NT2/D1 (cell line): ENCODE measurements at regions not wholly inside any gene's neighbourhood (a gene's known extent, or its start where the extent isn't known, plus 50 kb on each side); places are given as distances from the start of the nearest gene placed in this dataset.
"Not testable (repeated sequence)": the region's sequence is repeated elsewhere in the genome, so short reads cannot be mapped to it uniquely, and the experiment has no call there.

Experiments used
- DNase-seq: peaks from one replicate; pipeline ENCODE4 v3.0.0-alpha.2; 2011; ENCODE audit warnings: low read depth, low spot score
- H3K27me3 ChIP-seq: 2 replicates; pipeline ENCODE4 v1.6.0; 2011; ENCODE audit warnings: mild to moderate bottlenecking; ENCODE audit not compliant: insufficient read length, insufficient read depth
- H3K36me3 ChIP-seq: 2 replicates; pipeline ENCODE4 v1.6.1; 2011; ENCODE audit warnings: mild to moderate bottlenecking, low read length, mixed read lengths; ENCODE audit not compliant: insufficient read depth, insufficient read length
- H3K4me1 ChIP-seq: 2 replicates; pipeline ENCODE4 v1.5.1; 2011; ENCODE audit not compliant: insufficient read depth, insufficient read length
- H3K4me3 ChIP-seq: 2 replicates; pipeline ENCODE4 v1.5.1; 2011; ENCODE audit warnings: low read depth; ENCODE audit not compliant: insufficient read length
- H3K9ac ChIP-seq: 2 replicates; pipeline ENCODE4 v1.6.0; 2011; ENCODE audit warnings: low read depth; ENCODE audit not compliant: insufficient read length
- H3K9me3 ChIP-seq: 2 replicates; pipeline ENCODE4 v1.5.1; 2011; ENCODE audit warnings: mild to moderate bottlenecking, low read length; ENCODE audit not compliant: insufficient read depth
- SUZ12 ChIP-seq: IDR thresholded peaks from 2 replicates; pipeline ENCODE4 v1.6.1; 2011; ENCODE audit not compliant: insufficient read length, insufficient read depth; ENCODE audit errors: extremely low read depth
- YY1 ChIP-seq: IDR thresholded peaks from 2 replicates; pipeline ENCODE4 v1.6.1; 2011; ENCODE audit not compliant: insufficient read length, insufficient read depth
- ZNF274 ChIP-seq: IDR thresholded peaks from 2 replicates; pipeline ENCODE4 v1.6.1; 2011; ENCODE audit warnings: mild to moderate bottlenecking, low read depth, low read length

DNA sequence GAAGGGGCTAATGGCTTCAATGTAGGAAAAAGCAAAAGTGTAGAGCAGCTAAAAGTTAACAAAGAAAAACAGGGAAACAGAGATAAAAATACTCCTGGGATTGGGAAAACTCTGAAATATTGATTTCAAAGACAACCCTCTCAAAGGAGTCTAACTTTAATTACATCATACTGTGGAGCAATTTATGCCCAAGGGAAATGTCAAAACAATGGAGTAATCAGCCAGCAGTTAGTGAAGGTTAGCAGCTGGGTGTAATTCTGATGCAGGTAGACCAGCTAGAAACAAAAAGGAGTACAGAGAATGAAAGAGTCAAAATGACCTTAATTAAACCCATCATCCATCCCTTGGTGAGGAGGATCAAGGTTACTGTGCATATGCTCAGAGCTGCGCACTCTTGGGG lies 169.0 kb downstream of the ADAM29 start:
- H3K9ac ChIP-seq, result no peak overlapping the region
- no peaks in the 10 kb centered on the region for H3K36me3 ChIP-seq
- no peak overlapping the region for H3K4me3 ChIP-seq
- H3K27me3 ChIP-seq, result no peaks in the 10 kb centered on the region
- no peak for DNase-seq
- H3K9me3 ChIP-seq, result peaks cover under 1% of the 10 kb centered on the region; the same call in 1 of the 2 replicates
- no peak for TF ChIP-seq ZNF274
- TF ChIP-seq SUZ12, result no peak
- TF ChIP-seq YY1, result no peak
- no peaks in the 10 kb centered on the region for H3K4me1 ChIP-seq

- no peak for TF ChIP-seq ZNF274
- no peak for TF ChIP-seq YY1
- no peak for TF ChIP-seq SUZ12
- H3K9ac ChIP-seq, result no peak overlapping the region
- no peaks in the 10 kb centered on the region for H3K36me3 ChIP-seq
- peaks cover 3% of the 10 kb centered on the region; the same call in 1 of the 2 replicates for H3K9me3 ChIP-seq
- no peaks in the 10 kb centered on the region for H3K4me1 ChIP-seq
- DNase-seq, result no peak
- no peak overlapping the region for H3K4me3 ChIP-seq
- no peaks in the 10 kb centered on the region for H3K27me3 ChIP-seq
Measured at GRCh38 chr4:175090116-175090515, 172.0 kb downstream of the ADAM29 start.

DNA sequence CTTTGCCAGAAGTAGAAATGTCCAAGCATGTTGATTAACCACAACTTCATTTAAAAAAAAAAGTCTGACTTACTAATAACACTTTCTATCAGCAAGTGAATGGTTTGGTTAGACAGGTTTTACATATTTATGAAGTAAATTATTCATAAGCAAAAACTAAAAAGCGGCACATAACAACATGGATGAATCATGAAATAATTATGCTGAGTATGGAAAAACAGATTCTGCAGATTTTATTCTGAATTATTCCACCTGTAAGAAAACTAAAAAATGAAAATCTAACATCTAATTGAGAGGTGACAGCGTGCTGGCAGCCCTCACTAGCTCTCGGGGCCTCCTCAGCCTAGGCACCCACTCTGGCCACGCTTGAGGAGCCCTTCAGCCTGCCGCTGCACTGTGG lies 173.5 kb downstream of the ADAM29 start:
- TF ChIP-seq SUZ12, result no peak
- TF ChIP-seq ZNF274, result no peak
- TF ChIP-seq YY1, result no peak
- Histone ChIP-seq H3K9ac (no peak overlapping the region), H3K9me3 (peaks cover 3% of the 10 kb centered on the region; the same call in 1 of the 2 replicates), H3K27me3 (no peaks in the 10 kb centered on the region), H3K4me1 (no peaks in the 10 kb centered on the region), H3K36me3 (no peaks in the 10 kb centered on the region), H3K4me3 (no peak overlapping the region)
- DNase-seq, result no peak

DNA sequence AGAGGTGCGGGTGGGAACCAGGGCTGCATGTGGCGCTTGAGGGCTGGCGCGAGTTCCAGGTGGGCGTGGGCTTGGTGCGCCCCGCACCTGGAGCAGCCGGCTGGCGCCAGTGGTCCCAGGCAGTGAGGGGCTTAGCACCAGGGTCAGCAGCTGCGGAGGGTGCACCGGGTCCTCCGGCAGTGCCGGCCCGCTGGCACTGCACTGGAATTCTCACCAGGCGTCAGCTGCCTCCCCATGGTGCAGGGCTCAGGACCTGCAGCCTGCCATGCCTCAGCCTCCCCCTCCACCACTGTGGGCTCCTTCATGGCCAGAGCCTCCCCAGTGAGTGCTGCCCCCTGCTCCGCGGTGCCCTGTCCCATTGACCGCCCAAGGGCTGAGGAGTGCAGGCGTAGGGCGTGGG lies 174.0 kb downstream of the ADAM29 start:
- no peak for DNase-seq
- no peaks in the 10 kb centered on the region for H3K36me3 ChIP-seq
- no peaks in the 10 kb centered on the region for H3K27me3 ChIP-seq
- TF ChIP-seq SUZ12, result no peak
- TF ChIP-seq ZNF274, result no peak
- no peak for TF ChIP-seq YY1
- H3K4me1 ChIP-seq, result no peaks in the 10 kb centered on the region
- no peak overlapping the region for H3K4me3 ChIP-seq
- H3K9me3 ChIP-seq, result peaks cover 3% of the 10 kb centered on the region; the same call in 1 of the 2 replicates
- no peak overlapping the region for H3K9ac ChIP-seq

- H3K36me3 ChIP-seq, DNase-seq, H3K9me3 ChIP-seq, H3K4me1 ChIP-seq, H3K27me3 ChIP-seq, H3K9ac ChIP-seq, H3K4me3 ChIP-seq: not testable (repeated sequence)
Measured at GRCh38 chr4:175093055-175093454, 174.9 kb downstream of the ADAM29 start.

- H3K9me3 ChIP-seq, result no peaks in the 10 kb centered on the region
- H3K4me3 ChIP-seq, result no peak overlapping the region
- no peak overlapping the region for H3K9ac ChIP-seq
- no peaks in the 10 kb centered on the region for H3K4me1 ChIP-seq
- no peak for DNase-seq
- H3K27me3 ChIP-seq, result no peaks in the 10 kb centered on the region
- TF ChIP-seq YY1 (no peak), SUZ12 (no peak), ZNF274 (no peak)
- no peaks in the 10 kb centered on the region for H3K36me3 ChIP-seq
Measured at GRCh38 chr4:175103403-175103802, 185.2 kb downstream of the ADAM29 start.

DNA sequence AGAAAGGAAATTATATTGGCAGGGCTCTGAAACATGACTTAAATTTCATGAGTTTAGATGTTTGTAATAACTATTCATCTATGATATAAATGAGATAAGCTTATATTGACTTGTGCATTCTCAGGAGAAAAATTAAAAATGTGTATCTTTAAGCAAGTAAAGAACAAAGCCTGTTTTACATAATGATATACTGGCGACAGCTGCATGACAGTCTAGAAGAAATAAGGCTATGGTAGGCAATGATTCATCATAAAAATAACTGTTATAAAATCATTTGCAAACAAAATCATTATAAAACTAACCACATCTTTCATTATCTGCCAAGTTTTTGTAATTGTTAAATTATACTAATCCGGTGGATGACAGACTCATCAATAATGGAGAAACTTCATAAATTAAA lies 188.1 kb downstream of the ADAM29 start:
- no peaks in the 10 kb centered on the region for H3K27me3 ChIP-seq
- H3K36me3 ChIP-seq, result no peaks in the 10 kb centered on the region
- no peak overlapping the region for H3K4me3 ChIP-seq
- TF ChIP-seq SUZ12 (no peak), YY1 (no peak), ZNF274 (no peak)
- no peak for DNase-seq
- H3K4me1 ChIP-seq, result no peaks in the 10 kb centered on the region
- no peaks in the 10 kb centered on the region; the same call in 1 of the 2 replicates for H3K9me3 ChIP-seq
- H3K9ac ChIP-seq, result no peak overlapping the region

- TF ChIP-seq SUZ12 (no peak), ZNF274 (no peak), YY1 (no peak)
- DNase-seq, result no peak
Measured at GRCh38 chr4:175109933-175110332, 191.8 kb downstream of the ADAM29 start.

More at GRCh38 chr4:175109933-175110332, 191.8 kb downstream of the ADAM29 start:
- no peak overlapping the region for H3K4me3 ChIP-seq
- H3K9me3 ChIP-seq, result no peaks in the 10 kb centered on the region; the same call in 1 of the 2 replicates
- no peak overlapping the region for H3K9ac ChIP-seq
- H3K4me1 ChIP-seq, result no peaks in the 10 kb centered on the region
- no peaks in the 10 kb centered on the region for H3K36me3 ChIP-seq
- no peaks in the 10 kb centered on the region for H3K27me3 ChIP-seq
